PC-9 (cell line): ENCODE measurements at regions not wholly inside any gene's neighbourhood (a gene's known extent, or its start where the extent isn't known, plus 50 kb on each side); places are given as distances from the start of the nearest gene placed in this dataset.

Experiments used
- CTCF ChIP-seq: fragments of 200-600 bp; sonication (generic); conservative IDR thresholded peaks from 2 replicates; pipeline ENCODE4 v1.6.1; 2017; ENCODE audit warnings: mixed run types, antibody characterized with exemption, mild to moderate bottlenecking, moderate library complexity
- EZH2 ChIP-seq: fragments of 200-600 bp; sonication (generic); IDR thresholded peaks from 2 replicates; pipeline ENCODE4 v1.8.0; 2017; ENCODE audit warnings: antibody characterized with exemption, low read depth

GRCh38 chr6:164842085-164842484 is 467.3 kb downstream of the C6orf118 start:
- TF ChIP-seq CTCF (no peak), EZH2 (no peak)
